SK-MEL-5 (cell line): ENCODE measurements at regions not wholly inside any gene's neighbourhood (a gene's known extent, or its start where the extent isn't known, plus 50 kb on each side); places are given as distances from the start of the nearest gene placed in this dataset.

Source experiments
- DNase-seq: peaks from one replicate; pipeline ENCODE4 v3.0.0-alpha.2; 2016; ENCODE audit warnings: low read depth, low spot score
- in situ Hi-C: cut with HindIII; loops from 2 replicates; pipeline ENCODE4 v1.10.0; 2016; ENCODE audit warnings: low sequenced_read_pairs, high pct_unique_total_duplicates, low pct_unique_long_range_greater_than_20kb

DNA sequence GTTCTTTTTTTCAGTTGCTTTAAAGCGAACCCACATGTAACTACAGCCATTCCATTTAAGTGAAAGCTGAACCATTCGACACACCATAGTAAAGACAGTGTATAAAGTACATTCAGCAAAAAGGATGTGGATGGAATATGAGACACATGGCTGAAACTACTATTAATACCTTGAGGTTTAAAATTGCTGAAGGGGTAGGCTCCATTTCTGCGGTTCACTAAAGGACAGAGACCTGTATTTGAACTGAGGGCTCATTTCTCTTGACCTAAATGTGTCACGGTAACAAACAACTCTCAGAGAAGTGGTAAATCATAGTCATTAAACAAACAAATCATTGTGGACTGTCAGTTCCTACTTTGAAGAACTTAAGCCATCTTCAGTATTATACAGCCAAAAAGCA lies 1085.6 kb upstream of the TENM3 start:
- peak; percentile 5 for DNase-seq
- in situ Hi-C loops, result no loop called here

GRCh38 chr4:181158971-181159370 lies 1084.2 kb upstream of the TENM3 start:
- DNase-seq, result no peak
- in situ Hi-C loops, result no loop called here

DNA sequence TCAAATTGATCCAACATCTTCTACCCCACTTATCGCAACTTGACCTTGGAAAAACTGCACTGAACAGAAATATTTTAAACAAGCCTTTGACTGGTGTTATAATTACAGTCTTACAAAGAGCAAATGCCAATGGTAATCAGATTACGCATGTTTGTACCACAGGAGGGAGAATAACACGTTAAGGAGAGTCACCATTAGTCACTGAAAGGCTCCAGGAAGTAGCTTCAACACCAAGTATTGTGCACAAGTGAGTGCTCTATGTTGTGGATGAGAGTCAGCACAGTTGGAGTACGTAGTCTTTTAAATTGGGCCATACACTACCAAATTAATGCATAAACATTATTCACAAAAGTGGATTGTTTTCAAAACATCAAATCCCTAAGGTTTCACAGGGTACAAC lies 1081.5 kb upstream of the TENM3 start:
- DNase-seq, result no peak
- in situ Hi-C loops, result no loop called here

- in situ Hi-C loops, result no loop called here
These were observed 1080.9 kb upstream of the TENM3 start for GRCh38 chr4:181162266-181162665.

GRCh38 chr4:181162676-181163075 lies 1080.5 kb upstream of the TENM3 start:
- in situ Hi-C loops, result no loop called here
- DNase-seq, result no peak

More at GRCh38 chr4:181162266-181162665, 1080.9 kb upstream of the TENM3 start:
- no peak for DNase-seq

DNA sequence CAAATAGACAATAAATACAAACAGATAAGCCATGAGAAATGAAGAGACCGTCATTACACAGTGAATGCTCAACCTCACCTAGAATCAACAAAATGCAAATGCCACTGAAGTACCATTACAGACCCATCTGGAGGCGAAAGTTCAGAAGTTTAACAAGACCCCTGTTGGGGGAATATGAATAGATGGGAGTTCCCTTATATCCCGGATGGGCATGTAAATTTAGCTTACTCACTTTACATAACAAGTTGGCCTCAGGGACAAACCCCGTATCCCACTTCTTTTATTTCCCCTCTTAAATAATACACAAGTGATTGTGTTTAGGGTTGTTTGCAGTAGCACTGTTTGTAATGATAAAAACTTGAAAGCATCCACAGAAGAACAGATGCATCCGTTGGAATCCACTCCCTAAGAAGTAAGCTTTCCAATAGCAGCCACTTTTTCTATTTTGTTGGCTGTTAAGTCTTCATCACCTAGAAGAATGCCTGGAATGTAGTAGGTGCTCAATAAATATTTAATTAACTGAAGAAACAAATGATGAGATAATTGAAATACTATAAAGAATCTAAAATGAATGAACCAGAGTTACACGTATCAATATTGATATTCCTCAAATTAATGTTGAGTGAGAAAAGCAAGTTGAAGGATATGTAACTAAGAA lies 1076.3 kb upstream of the TENM3 start:
- in situ Hi-C loops, result no loop called here

GRCh38 chr4:181168011-181168805 lies 1075.0 kb upstream of the TENM3 start:
- no peak for DNase-seq
- in situ Hi-C loops, result no loop called here

More for the DNA sequence above, 1076.3 kb upstream of the TENM3 start:
- no peak for DNase-seq

GRCh38 chr4:181173046-181173445 lies 1070.2 kb upstream of the TENM3 start:
- DNase-seq, result no peak
- in situ Hi-C loops, result no loop called here

- in situ Hi-C loops, result no loop called here
These were observed 1066.9 kb upstream of the TENM3 start for GRCh38 chr4:181176306-181176705.

GRCh38 chr4:181181331-181181730 lies 1061.9 kb upstream of the TENM3 start:
- no peak for DNase-seq
- in situ Hi-C loops, result no loop called here

More at GRCh38 chr4:181176306-181176705, 1066.9 kb upstream of the TENM3 start:
- no peak for DNase-seq

DNA sequence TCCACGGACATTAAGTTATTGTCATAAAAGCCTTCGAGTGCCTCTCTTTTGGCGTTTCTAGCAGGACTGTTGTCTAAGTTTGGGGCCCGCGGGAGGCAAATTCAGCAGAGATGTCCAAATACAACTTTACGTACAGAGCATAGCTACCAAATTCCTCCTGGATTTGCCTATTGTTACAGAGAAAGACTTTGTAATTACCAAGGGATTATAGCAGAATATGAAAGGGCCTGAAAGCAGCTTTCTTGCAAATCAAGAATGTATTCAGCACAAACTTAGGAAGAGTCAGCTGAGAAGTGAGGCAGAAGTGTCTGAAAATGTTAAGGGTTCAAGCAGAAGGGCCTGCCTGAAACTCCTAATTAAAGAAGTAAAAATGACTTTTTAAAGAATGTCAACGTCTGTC lies 1053.5 kb upstream of the TENM3 start:
- DNase-seq, result no peak
- in situ Hi-C loops, result no loop called here

- no peak for DNase-seq
- in situ Hi-C loops, result no loop called here
These were observed 1049.9 kb upstream of the TENM3 start for GRCh38 chr4:181193131-181193930.

GRCh38 chr4:181194096-181194495 lies 1049.1 kb upstream of the TENM3 start:
- DNase-seq, result no peak

DNA sequence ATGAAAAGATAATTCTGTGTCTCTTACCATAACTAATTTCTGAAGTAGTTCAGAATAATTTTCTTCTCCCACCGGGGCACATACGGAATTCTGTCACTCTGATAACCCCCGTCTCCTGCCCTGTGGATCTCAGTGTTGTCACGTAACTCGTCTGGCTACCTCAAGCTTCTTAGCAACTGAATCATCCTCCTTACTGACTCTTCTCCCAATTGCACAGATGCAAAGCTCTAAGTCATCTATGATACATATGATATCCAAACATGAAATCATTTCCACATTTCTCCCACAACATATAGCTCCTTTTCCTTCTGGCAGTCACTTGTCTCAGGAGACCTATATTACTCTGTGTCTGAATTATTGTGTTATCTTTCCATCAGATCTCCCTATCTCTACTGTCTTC lies 1043.1 kb upstream of the TENM3 start:
- DNase-seq, result no peak
- in situ Hi-C loops, result no loop called here

More at GRCh38 chr4:181194096-181194495, 1049.1 kb upstream of the TENM3 start:
- in situ Hi-C loops, result no loop called here

GRCh38 chr4:181202240-181202639 lies 1041.0 kb upstream of the TENM3 start:
- DNase-seq, result peak; percentile 69
- in situ Hi-C loops, result no loop called here

- no peak for DNase-seq
- in situ Hi-C loops, result no loop called here
These were observed 1039.1 kb upstream of the TENM3 start for GRCh38 chr4:181204109-181204508.

DNA sequence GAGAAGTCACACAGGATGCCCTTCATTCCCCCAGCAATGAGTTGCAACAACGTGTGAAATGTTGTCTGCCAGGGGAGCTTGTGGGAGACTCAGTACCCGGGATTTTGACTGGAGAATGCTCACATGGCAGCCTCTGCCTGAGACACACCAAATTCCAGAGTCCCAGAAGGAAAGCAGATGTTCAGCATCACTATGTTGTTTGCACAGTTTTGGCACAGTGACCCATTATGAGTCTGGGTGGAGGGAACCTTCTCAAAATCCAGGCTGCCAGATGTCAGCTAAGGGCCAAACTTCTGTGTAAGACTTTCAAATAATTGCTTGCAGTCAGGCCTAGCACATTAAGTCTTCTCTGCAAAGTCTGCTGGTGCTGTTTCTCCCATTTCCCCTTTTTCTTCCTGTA lies 1029.7 kb upstream of the TENM3 start:
- in situ Hi-C loops, result no loop called here
- no peak for DNase-seq

GRCh38 chr4:181216501-181216900 lies 1026.7 kb upstream of the TENM3 start:
- DNase-seq, result no peak
- in situ Hi-C loops, result no loop called here
